Thoracic aorta (tissue), 2 donors: ENCODE measurements at regions not wholly inside any gene's neighbourhood (a gene's known extent, or its start where the extent isn't known, plus 50 kb on each side); places are given as distances from the start of the nearest gene placed in this dataset.

Experiments used
- ATAC-seq: fragments of 150-250 bp; one replicate; pipeline ENCODE4 v1.8.0; 2017; ENCODE audit warnings: low read depth; ENCODE audit not compliant: insufficient number of reproducible peaks, low FRiP score
- DNase-seq: peaks from one replicate; pipeline ENCODE4 v3.0.0-alpha.2; 2020; ENCODE audit warnings: low spot score
- H3K27ac ChIP-seq, 2 donors: fragments of 200-600 bp; sonication (generic); 1 replicate in 1 of 2; 2 replicates in 1 of 2; pipeline ENCODE4 v1.5.1; 2016; ENCODE audit warnings: mild to moderate bottlenecking in 2 of 2, moderate library complexity in 2 of 2
- H3K27me3 ChIP-seq: fragments of 200-600 bp; sonication (generic); replicated peaks from 2 replicates; pipeline ENCODE4 v1.6.0; 2016; ENCODE audit warnings: mild to moderate bottlenecking; ENCODE audit not compliant: insufficient read depth
- H3K36me3 ChIP-seq: fragments of 200-600 bp; sonication (generic); one replicate; pipeline ENCODE4 v1.5.1; 2016
- H3K4me1 ChIP-seq, 2 donors: fragments of 200-600 bp; sonication (generic); 1 replicate in 1 of 2; 2 replicates in 1 of 2; pipeline versions ENCODE4 v1.5.1 to v1.6.0; 2016; ENCODE audit warnings: low read depth in 2 of 2, mild to moderate bottlenecking in 1 of 2; ENCODE audit not compliant: control insufficient read depth in 1 of 2
- H3K4me3 ChIP-seq: fragments of 200-600 bp; sonication (generic); 2 replicates; pipeline ENCODE4 v1.5.1; 2016; ENCODE audit warnings: mild to moderate bottlenecking
- H3K9me3 ChIP-seq: fragments of 200-600 bp; sonication (generic); 2 replicates; pipeline ENCODE4 v1.5.1; 2016
- TF ChIP-seq, protein P1 (sequence below): fragments of 200-600 bp; sonication (generic); IDR thresholded peaks from one replicate; pipeline ENCODE4 v1.5.1; 2019; ENCODE audit warnings: antibody characterized with exemption

DNA sequence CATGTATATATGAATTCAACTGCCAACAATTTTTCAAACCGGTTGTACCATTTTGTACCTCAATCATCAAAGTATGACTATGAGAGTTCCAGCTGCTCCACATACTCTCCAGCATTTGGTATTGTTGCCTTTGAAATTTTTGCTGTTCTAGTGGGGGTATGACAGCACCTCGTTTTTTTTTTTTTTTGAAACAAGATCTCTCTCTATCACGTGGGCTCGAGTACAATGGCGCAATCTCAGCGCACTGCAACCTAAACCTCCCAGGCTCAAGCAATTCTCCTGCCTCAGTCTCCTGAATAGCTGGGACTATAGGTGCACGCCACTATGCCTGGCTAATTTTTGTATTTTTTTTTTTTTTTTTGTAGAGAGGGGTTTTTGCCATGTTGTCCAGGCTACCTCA lies 144.7 kb upstream of the JARID2 start:
- H3K27me3 ChIP-seq = no peaks in the 10 kb centered on the region
- no peak overlapping the region for H3K4me3 ChIP-seq
- no peak overlapping the region for H3K27ac ChIP-seq
- H3K36me3 ChIP-seq = no peaks in the 10 kb centered on the region
- H3K9me3 ChIP-seq = no peaks in the 10 kb centered on the region
- ATAC-seq (no peak), DNase-seq (no peak)
- no peaks in the 10 kb centered on the region for H3K4me1 ChIP-seq
- TF ChIP-seq, protein P1, sequence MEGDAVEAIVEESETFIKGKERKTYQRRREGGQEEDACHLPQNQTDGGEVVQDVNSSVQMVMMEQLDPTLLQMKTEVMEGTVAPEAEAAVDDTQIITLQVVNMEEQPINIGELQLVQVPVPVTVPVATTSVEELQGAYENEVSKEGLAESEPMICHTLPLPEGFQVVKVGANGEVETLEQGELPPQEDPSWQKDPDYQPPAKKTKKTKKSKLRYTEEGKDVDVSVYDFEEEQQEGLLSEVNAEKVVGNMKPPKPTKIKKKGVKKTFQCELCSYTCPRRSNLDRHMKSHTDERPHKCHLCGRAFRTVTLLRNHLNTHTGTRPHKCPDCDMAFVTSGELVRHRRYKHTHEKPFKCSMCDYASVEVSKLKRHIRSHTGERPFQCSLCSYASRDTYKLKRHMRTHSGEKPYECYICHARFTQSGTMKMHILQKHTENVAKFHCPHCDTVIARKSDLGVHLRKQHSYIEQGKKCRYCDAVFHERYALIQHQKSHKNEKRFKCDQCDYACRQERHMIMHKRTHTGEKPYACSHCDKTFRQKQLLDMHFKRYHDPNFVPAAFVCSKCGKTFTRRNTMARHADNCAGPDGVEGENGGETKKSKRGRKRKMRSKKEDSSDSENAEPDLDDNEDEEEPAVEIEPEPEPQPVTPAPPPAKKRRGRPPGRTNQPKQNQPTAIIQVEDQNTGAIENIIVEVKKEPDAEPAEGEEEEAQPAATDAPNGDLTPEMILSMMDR = no peak

GRCh38 chr6:15102241-15102640 lies 143.6 kb upstream of the JARID2 start:
- H3K4me1 ChIP-seq = no peaks in the 10 kb centered on the region
- H3K27ac ChIP-seq = no peak overlapping the region
- no peaks in the 10 kb centered on the region for H3K36me3 ChIP-seq
- H3K4me3 ChIP-seq = no peak overlapping the region
- TF ChIP-seq, protein P1 = no peak
- no peak for ATAC-seq
- no peaks in the 10 kb centered on the region for H3K27me3 ChIP-seq
- no peak for DNase-seq
- H3K9me3 ChIP-seq = no peaks in the 10 kb centered on the region

DNA sequence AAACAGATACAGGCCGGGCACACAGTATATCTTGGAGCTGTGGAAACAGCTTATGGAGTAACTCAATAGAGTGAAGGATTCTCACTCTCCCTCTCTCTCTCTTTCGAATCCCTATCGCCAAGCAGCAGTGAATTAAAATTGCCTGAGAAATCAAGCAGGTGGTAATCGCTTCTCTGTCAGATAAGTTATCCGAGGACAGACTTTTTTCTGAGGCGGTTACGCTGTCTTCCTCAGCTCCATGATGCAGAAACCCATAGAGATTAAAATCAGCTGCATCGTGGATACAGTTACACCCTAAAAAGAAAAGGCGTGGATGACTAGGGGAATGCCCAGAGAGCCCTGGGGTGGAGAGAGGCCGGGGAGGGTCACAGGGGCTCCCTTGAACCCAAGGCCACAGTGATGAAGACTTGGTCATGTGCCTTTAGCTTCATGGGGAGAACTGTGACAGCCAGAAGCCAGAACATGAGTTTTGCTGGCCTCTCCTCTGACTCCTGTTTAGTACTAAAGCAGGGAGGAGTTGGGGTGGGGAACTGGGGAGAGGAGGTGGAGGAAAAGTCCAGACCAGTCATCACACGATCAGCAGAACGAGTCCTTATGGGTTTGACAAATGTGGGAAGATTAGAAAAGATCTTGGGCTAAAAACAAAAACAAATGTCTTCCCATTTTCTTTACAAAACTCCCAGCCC lies 138.8 kb upstream of the JARID2 start:
- no peak for DNase-seq
- Histone ChIP-seq H3K9me3 (no peaks in the 10 kb centered on the region), H3K36me3 (no peaks in the 10 kb centered on the region), H3K27ac (no peak overlapping the region), H3K4me1 (no peaks in the 10 kb centered on the region), H3K27me3 (no peaks in the 10 kb centered on the region), H3K4me3 (no peak overlapping the region)
- no peak for ATAC-seq
- TF ChIP-seq, protein P1 = no peak

- Histone ChIP-seq H3K27me3 (no peaks in the 10 kb centered on the region), H3K36me3 (no peaks in the 10 kb centered on the region), H3K27ac (no peak overlapping the region), H3K4me3 (no peak overlapping the region), H3K4me1 (no peaks in the 10 kb centered on the region), H3K9me3 (no peaks in the 10 kb centered on the region)
- DNase-seq (no peak), ATAC-seq (no peak)
- TF ChIP-seq, protein P1 = no peak
These were observed 138.1 kb upstream of the JARID2 start for GRCh38 chr6:15107644-15108382.

- TF ChIP-seq, protein P1 = no peak
- Histone ChIP-seq H3K27ac (no peak overlapping the region), H3K9me3 (no peaks in the 10 kb centered on the region), H3K36me3 (no peaks in the 10 kb centered on the region), H3K4me1 (no peaks in the 10 kb centered on the region), H3K27me3 (no peaks in the 10 kb centered on the region), H3K4me3 (no peak overlapping the region)
- ATAC-seq = no peak
- no peak for DNase-seq
These were observed 137.5 kb upstream of the JARID2 start for GRCh38 chr6:15108383-15108715.
